Activated CD4-positive, alpha-beta T cell treated with anti-CD3 and anti-CD28 coated beads, Interleukin-2, Interleukin-6, amounts not matched to agents 100 ng/mL and 50 ng/mL, durations not matched to agents 16 hours and 8 hours (primary cell): ENCODE measurements at regions not wholly inside any gene's neighbourhood (a gene's known extent, or its start where the extent isn't known, plus 50 kb on each side); places are given as distances from the start of the nearest gene placed in this dataset.

Experiments used
- DNase-seq: peaks from one replicate; pipeline ENCODE4 v3.0.0-alpha.2; 2020

DNA sequence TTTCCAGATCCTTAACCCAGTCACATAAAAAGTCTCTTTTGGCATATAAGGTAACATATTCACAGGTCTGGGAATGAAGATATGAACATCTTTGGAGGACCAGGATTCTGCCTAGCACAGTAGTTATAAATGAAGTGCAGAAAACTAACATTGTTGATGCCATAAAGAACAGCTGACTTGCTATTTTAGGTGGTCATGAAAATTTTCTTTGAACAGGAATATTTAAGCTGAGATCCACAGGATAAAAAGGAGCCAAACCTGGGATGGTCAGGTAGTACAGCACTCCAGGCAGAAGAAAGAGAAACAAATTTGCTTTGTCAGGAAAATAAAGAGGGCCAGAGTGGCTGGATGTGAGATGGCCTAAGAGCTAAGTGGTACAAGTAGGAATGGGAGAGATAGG, 80.0 kb downstream of the CENPW start:
- no peak for DNase-seq

DNA sequence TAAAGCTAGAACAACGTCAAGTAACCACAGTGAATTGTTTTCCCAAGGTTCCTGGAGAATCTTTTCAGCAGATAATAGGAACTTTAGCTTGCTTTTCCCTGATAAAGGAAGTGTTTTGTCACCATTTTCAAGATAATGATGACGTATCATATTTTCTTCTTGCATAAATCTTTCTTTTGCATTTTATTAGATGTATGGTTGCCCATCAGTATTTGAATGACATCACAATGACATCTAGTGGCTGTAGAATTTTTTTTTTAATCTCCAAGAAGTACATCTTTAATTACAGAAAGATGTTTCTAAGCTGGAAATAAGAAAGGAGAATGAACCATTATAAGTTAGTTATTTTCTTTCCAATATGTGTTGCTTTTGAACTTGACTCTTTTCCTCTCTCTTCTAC, 83.0 kb downstream of the CENPW start:
- DNase-seq = no peak

DNA sequence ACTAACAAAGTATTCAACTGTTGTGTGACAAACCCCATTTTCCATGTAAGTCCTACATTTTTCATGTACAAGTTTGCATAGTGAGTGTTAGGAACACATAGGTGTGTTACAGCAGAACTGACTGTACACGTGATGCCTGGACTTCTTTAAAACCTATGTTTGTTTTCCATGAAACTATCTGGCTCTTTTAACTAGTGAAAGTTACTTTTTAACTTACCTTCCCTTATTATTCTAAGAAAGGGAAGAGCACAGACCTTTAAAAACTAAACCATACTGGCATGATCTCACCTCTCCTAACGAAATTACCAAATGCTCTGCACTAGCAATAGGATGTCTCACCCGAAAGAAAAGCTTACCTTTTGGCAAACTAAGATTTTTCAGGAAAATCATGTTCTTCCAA, 87.8 kb downstream of the CENPW start:
- DNase-seq = no peak

DNA sequence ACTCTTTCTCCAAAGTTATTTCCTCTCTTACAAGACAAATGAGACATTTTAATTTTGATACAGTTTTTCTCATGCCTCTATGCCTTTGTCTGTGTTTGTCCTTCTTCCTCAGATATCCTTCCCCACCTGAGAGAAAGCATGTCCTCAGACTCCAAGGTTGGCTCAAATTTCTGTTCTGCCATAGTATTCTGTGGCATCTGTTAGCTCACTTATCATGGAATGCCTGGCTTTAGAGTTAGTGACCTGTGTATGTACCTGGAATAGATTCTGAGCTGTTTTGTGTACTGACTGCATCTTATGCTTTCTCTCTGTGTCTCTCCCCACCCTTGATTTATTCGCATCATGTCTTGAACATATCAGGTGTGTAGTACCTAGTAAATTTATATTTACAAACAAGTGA, 90.0 kb downstream of the CENPW start:
- no peak for DNase-seq

DNA sequence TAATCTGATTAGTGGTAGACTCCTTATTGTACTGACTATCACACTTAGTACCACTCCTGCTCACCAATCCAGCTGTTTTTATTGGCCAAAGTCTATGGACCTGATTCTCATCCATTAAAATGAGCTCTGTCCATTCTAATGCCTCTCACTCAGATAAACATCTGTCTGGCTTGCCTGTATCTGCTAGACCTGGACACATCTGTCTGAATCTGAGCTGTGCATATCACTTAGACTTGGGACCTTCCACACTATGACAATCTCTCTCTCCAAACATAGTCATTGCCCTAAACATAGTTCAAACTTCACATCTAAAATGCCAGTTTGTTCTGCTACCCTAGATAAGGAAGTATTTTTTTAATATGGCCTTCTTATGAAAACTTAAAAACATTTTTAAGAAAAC, 92.6 kb downstream of the CENPW start:
- no peak for DNase-seq

DNA sequence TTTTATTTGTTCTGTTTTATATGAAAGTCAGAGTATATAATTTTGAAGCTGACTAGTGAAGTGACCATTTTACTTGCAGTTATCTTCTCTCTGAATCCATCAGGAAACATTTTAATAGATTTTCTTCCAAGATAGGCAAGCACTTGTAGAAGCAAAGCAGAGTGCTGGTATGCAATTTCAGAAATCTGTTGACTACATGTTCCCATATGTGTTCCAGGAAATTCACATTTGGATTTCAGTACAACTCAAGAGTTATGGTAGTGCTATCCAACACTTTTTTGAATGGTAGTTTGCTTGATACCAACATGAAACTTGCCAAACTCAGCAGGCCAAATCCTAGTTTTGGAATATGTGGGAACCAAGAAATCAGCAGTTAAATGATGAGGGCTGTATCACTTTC, 94.0 kb downstream of the CENPW start:
- DNase-seq = no peak

DNA sequence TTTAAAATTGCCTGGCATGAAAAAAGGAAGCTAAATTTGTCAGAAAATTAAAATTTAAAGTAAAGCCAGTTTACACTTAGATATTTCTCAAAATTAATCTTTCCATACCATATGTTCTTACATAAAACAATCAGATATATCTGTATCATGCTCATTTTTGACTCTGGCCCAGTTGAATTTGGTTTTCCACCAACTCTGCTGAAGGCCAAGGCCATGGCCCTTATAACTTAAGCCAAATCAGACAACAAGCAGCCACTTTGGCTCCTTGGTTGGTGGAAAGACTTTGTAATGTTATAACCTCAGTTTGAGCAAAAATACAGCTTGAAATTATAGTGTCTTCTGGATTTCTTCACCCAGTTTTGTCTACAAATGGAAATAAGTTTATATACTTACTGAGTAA, 97.3 kb downstream of the CENPW start:
- no peak for DNase-seq

DNA sequence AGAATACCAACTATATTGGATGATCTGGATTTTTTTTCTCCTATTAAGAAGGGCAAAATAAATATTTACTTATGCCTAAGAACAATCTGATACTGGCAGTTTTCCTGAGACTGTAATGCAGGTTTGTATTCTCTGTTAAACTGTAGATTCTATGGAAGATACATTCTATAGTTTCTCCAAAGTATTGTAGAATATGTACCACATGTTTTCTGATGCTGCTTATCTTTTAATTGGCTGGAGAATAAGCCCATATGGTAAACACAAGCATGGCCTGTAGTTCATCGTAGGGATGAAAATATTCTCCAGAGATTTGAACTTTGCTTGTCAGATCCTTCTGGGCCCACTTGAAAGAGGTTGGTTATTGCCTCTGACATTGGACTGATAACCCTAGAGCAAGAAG, 99.1 kb downstream of the CENPW start:
- no peak for DNase-seq

DNA sequence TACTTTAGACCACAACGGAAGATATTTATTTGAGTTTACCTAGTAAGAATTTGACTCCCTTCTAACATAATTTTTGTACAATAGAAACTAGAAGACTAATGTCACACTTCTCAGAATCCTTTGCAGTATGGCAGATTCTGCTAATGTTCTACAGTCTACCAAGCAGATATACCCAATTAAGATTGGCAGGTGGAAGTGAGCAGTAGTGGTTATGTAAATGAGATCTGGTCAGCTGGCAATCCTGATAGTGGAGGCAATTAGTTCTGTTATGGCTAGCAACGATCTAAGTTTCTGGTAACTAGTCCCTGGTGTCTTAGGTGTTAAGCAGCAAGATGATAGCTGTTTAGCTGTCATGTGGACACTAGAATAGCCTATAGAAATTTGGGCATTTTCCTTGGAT, 101.0 kb downstream of the CENPW start:
- DNase-seq = no peak

DNA sequence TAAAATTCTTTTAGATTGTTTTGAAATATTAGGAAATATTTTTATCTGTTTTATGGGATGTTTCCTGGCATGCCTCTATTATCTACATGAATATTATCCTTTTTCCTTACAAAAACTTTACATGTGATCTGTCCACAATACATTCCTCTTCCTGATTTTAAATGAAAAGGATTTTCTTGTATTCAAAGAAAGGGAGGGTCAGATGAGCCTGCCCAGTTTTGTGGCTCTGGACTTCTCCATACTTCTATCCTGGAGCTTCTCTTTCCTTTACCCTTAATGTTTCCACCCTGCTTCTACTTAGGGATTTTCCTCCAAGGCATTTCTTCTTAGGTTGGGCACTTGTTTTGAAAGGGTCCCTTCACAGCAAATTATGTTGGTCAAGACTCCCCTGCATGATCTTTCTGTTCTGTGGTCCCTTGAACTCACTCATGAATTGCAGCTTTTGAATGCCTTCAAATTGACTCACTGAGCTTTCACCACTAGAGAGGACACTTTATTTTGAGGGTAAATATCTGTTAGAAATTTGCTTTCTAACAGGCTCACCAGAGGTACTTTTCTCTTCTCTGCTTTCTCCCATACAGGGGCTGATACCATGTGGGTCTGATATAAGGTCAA, 104.9 kb downstream of the CENPW start:
- no peak for DNase-seq

DNA sequence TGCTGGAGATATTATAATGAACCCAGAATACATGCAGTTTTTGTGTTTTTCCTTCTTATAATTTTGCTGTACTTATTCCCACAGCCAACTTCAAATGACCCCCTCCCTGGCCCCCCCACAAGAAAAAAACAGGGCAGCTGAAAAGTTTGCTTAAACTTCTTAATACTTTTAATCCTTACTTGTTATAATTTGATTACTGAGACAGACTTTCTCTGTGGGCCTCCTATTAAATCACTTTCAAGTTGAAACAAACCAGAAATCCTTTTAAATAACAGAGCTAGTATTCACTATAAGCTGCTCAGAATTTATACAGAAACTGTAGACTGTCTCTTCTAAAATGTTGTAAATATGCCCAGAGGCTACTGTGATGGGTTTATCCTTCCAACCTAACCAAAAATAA, 106.3 kb downstream of the CENPW start:
- DNase-seq = no peak

DNA sequence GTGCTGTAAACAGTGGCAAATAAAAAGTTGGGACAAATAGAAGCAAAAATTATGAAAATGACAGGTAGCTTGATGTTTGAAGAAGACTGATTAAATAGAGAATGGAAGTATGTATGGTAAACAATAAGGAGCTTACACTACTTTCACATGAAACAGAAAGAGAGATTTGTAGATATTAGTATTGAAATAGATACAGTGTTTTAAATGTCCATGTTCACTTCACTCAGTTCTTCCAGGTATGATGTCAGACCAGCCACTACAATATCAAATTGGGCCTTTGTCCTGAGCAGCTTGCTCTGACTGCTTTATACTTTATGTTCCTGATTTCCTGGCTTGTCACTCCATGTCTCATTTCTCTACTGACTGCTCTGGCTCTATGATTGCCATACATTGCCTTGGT, 107.5 kb downstream of the CENPW start:
- DNase-seq = no peak

DNA sequence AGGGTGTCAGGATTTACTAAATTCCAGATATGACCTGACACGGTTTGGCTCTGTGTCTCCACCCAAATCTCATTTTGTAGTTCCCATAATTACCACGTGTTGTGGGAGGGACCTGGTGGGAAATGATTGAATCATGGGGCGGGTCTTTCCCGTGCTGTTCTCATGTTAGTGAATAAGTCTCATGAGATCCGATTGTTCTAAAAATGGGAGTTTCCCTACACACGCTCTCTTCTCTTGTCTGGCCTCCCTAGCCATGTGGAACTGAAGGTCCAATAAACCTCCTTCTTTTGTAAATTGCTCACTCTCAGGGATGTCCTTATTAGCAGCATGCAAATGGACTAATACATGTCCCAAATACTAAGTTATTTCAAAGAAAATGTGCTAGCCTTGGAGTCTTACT, 121.1 kb downstream of the CENPW start:
- no peak for DNase-seq

DNA sequence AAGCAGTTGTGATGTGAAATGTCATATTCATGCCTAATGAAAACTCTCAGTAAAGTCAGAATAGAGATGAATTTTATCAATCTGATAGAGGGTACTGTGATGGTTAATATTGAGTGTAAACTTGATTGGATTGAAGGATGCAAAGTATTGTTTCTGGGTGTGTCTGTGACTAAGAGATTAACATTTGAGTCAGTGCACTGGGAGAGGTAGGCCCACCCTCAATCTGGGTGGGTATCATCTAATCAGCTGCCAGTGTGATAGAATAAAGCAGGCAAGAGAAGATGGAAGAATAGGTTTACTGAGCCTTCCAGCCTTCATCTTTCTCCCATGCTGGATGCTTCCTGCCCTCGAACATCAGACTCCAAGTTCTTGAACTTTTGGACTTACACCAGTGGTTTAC, 124.3 kb downstream of the CENPW start:
- no peak for DNase-seq

DNA sequence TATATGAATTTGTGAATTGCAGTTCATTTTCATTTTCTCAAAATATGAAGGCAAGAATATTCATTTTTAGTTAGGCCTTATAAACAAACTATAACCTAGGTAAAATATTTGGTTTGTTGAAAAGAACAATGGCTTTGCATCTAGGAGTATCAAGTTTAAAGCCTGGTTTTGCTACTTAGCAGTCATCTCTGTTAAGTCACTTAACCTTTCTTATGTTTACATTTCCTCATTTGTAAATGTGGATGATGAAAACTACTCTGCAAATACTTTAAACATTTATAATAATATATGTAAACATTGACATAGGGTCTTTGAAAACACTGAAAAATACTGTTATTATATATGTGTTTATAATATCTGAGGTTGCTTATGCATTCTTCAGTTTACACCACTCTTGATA, 135.5 kb downstream of the CENPW start:
- no peak for DNase-seq

DNA sequence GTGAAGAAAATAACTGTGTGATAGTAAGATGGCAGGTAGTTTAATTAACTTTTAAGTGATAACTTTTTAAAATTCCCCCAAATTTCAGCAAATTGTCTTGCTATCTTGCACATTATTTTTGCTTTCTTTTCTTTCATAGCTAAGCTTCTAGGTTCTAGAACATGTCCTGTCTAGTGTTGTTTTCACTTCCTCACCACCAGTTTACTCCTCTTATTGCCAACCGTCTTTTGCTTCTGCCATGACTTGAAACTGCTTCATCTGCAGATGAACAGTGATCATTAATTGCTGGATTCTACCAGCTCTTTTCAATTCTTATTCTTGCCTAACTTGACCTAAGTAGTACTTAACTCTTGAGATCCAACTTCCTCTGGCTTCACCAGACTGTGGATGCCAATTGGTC, 137.8 kb downstream of the CENPW start:
- no peak for DNase-seq

DNA sequence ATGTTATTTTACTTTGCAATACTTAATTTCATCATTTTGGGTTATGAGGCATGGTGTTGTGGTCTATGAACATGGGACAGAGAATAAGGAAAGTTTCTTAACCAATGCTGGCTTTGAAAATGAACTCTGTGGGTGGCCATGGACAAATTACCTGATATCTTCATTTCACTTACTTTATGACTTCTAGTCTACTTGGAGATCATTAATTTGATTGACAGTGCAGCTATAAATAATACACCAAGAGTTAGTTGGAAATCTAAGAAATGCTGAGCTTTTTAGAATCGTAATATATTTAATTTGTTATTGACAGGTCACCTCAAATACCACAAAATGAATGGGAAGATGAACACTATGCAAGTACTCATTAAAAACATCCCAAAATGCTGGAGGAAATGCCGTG, 140.4 kb downstream of the CENPW start:
- DNase-seq = no peak

DNA sequence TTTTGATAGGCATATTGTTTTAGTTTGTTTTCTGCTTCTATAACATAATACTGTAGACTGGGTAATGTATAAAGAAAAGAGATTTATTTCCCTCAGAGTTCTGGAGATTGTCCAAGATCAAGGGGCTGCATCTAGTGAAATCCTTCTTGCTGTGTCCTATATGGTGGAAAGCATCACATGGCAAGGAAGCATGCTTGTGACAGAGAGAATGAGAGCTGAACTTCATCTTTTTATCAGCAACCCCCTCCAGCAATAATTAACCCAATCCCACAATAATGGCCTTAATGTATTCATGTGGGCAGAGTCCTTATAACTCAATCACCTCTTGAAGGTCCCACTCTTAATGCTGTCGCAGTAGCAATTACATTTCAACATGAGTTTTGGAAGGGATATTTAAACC, 141.4 kb downstream of the CENPW start:
- no peak for DNase-seq

DNA sequence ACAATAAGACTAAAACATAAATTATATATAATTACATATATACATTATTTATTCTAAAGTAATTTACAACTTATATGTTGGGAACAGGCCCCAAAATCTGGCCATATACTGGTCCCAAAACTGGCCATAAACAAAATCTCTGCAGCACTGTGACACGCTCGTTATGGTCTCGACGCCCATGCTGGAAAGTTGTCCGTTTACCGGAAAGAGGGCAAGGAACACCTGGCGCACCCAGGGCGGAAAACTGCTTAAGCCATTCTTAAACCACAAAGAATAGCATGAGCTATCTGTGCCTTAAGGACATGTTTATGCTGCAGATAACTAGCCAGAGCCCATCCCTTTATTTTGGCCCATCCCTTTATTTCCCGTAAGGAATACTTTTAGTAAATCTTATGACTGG, 164.9 kb downstream of the CENPW start:
- no peak for DNase-seq

DNA sequence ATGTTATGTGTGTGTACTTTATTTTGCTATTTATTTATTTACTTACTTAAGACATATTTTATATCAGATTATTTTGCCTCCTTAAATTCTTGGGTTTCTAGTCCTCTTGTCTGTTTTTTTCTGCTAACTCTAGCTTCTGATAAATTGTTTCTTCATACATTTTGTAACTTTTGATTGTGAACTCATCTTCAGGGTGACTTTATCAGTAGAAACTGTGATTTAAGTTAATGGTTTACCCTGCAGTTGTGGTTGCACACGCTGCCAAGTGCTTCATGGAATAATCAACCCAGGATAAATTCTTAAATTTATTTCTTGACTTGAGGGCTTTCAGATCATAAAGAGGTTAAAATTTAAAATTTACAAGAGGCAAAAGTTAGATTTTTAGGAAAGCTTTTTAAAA, 173.3 kb downstream of the CENPW start:
- no peak for DNase-seq

DNA sequence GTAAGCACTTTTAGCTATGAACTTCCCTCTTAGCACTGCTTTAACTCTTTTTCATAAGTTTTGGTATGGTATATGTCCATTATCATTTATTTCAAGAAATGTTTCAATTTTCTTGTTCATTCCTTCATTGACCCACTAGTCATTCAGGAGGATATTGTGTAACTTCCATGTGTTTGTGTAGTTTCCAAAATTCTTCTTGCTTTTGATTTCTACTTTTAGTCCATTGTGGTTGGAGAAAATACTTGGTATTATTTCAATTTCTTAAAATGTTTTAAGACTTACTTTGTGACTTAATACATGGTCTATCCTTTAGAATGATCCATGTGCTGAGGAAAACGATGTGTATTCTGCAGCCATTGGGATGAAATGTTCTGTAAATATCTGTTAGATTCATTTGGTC, 176.5 kb downstream of the CENPW start:
- DNase-seq = no peak

DNA sequence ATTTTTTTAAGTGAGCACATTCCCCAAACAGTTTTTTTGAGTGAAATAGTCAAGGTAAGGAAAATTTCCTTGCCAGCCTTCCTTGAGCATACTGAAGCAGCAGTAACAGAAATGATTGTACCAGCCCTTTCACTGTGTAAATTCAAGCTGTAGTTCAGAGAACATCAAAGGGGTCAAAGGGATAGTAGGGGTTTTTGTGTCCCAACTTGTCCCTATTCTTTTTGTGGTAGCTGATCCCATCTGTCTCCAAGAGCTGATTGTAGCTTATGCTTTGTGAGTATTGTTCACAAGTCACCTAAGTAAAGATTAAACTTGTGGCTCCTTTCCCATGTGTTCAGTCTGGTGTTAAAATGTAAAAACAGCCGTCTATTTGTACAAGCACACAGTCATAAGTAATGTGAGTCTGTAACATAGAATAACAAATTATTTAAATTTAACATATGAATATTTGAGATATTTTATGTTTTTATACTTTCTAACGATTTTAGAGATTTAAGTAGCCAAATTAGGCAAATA, 185.0 kb downstream of the CENPW start:
- no peak for DNase-seq

DNA sequence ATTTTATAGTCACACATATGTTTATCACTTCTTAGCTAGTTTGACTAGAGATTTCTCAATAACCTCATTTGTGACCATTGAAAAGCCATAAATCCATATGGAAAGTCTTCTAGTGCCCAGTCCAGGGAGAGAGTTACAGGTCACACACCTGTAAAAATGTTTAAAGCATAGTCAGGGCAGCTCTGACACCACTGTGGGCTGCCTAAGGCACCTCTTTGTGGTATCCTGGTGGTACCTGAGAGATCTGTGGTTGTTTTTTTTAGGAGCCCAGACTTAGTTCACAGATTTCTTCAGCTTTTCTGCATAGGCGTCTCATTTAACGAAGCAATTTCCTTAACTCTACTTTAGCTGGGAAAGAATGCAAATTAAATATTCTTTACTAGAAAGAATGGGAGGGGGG, 186.6 kb downstream of the CENPW start:
- no peak for DNase-seq

DNA sequence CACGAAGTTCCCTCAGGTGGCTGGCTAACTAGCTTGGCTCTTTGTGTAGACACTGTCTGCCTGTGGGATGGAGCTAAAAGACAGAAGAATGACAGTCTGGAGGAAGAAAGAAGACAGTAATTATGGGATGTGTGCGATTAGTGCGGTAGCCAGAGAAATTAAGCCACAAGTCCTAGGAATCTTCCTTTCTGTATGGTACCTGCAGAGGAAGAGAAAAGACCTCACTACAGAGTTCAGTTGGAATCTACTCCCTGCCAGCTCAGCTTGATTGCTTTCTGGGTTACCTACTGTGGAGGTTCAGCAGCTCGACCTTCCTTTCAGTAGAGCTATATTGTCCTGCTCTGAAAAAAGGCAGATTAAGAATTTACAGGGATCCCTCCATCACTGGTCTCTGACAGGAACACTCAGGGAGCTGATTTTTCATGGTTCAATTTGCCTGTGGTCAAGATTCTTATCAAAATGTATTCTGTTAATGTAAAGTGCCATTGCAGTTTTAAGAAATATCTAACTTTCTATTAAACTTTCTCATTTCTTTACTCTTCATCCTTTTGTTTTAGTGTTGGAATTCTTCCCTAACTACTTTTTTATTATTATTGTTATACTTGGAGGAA, 187.2 kb downstream of the CENPW start:
- DNase-seq = no peak

DNA sequence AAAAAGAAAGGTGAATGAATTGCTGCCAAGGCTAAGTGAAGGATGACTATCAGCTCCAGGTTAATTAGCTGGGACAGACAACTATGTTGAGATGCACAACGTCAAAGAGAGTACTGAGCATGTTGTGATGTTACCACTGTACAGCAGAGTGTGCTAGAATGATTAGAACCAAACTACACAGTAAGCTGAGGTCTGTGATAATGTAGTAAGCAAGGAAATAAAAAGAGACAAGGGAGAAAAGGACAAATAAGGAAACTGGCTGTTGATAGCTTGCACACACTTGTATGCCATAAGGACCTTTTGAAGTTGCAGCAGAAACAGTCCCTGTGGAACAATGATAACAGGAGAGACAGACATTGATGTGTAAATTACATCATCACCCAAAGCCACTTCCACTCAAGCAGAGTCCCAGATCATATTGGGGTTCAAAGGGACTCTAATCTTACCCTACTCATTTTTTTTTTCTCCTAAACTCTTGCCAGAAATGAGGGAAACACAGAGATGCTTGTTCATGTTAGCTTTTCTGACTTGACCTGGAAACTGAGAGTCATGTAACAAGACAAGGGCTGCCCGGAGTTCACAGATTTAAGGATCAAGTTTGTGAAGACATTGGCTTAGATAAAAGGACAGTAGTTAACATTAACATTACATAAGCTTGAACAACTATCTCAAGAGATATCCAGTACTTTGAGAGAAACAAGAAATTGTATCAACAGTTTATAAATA, 189.9 kb downstream of the CENPW start:
- no peak for DNase-seq
